ENCODE measurements at regions not wholly inside any gene's neighbourhood (a gene's known extent, or its start where the extent isn't known, plus 50 kb on each side); places are given as distances from the start of the nearest gene placed in this dataset.

- Histone ChIP-seq H3K27me3 (ENCODE audit: low read depth) (no peaks in the 10 kb centered on the region), H3K36me3 (no peaks in the 10 kb centered on the region), H3K9me3 (no peaks in the 10 kb centered on the region), H3K27ac (no peak overlapping the region), H3K4me1 (no peaks in the 10 kb centered on the region), H3K4me3 (no peak overlapping the region)
- intact Hi-C loops (cut with DNase I): no loop called here
- TF ChIP-seq CTCF (IDR thresholded peaks at IDR 0.05): no peak
- DNase-seq: no peak
- no peak for ATAC-seq
Observed at GRCh38 chr2:225937625-225938187, 538.2 kb downstream of the NYAP2 start.

GRCh38 chr2:225932811-225933413, 533.4 kb downstream of the NYAP2 start:
- Histone ChIP-seq H3K27me3 (ENCODE audit: low read depth) (no peaks in the 10 kb centered on the region), H3K27ac (no peak overlapping the region), H3K36me3 (no peaks in the 10 kb centered on the region), H3K4me1 (no peaks in the 10 kb centered on the region), H3K9me3 (no peaks in the 10 kb centered on the region), H3K4me3 (no peak overlapping the region)
- ATAC-seq: no peak
- TF ChIP-seq CTCF (IDR thresholded peaks at IDR 0.05): no peak
- DNase-seq: no peak
- intact Hi-C loops (cut with DNase I): no loop called here

- no peak for DNase-seq
- TF ChIP-seq CTCF (IDR thresholded peaks at IDR 0.05): no peak
- Histone ChIP-seq H3K4me3 (no peak overlapping the region), H3K9me3 (no peaks in the 10 kb centered on the region), H3K4me1 (no peaks in the 10 kb centered on the region), H3K36me3 (no peaks in the 10 kb centered on the region), H3K27ac (no peak overlapping the region), H3K27me3 (ENCODE audit: low read depth) (no peaks in the 10 kb centered on the region)
- intact Hi-C loops (cut with DNase I): no loop called here
- ATAC-seq: no peak
Observed at GRCh38 chr2:225930687-225931086, 531.2 kb downstream of the NYAP2 start.

- no peaks in the 10 kb centered on the region for H3K27me3 ChIP-seq (ENCODE audit: low read depth)
- H3K9me3 ChIP-seq: peaks cover 3% of the 10 kb centered on the region
- no peaks in the 10 kb centered on the region for H3K4me1 ChIP-seq
- H3K36me3 ChIP-seq: no peaks in the 10 kb centered on the region
- no peak overlapping the region for H3K27ac ChIP-seq
- ATAC-seq (no peak), DNase-seq (no peak)
- no peak overlapping the region for H3K4me3 ChIP-seq
- TF ChIP-seq CTCF (IDR thresholded peaks at IDR 0.05): no peak
- intact Hi-C loops (cut with DNase I): no loop called here
Observed at GRCh38 chr2:225920621-225921220, 521.2 kb downstream of the NYAP2 start.

- no peak for ATAC-seq
- Histone ChIP-seq H3K27me3 (ENCODE audit: low read depth) (no peaks in the 10 kb centered on the region), H3K4me3 (no peak overlapping the region), H3K9me3 (peaks cover 3% of the 10 kb centered on the region), H3K27ac (no peak overlapping the region), H3K36me3 (no peaks in the 10 kb centered on the region), H3K4me1 (no peaks in the 10 kb centered on the region)
- TF ChIP-seq CTCF (IDR thresholded peaks at IDR 0.05): no peak
- intact Hi-C loops (cut with DNase I): no loop called here
- no peak for DNase-seq
Observed at GRCh38 chr2:225916692-225917091, 517.2 kb downstream of the NYAP2 start.
